Natural killer cell (primary cell): ENCODE measurements at regions not wholly inside any gene's neighbourhood (a gene's known extent, or its start where the extent isn't known, plus 50 kb on each side); places are given as distances from the start of the nearest gene placed in this dataset.

Experiments used
- ATAC-seq, 3 donors: fragments of 150-1000 bp in 2 of 3; fragments of 200-7000 bp in 1 of 3; cut with Tn5 transposase; 1 replicate in 1 of 3; 2 replicates in 2 of 3; pipeline ENCODE4 v1.10.0; 2021; ENCODE audit warnings: mild to moderate bottlenecking in 2 of 3, moderate library complexity in 2 of 3
- DNase-seq, 2 donors: peaks; one replicate each; pipeline versions ENCODE4 v3.0.0 to v3.0.0-alpha.2; 2013 to 2021; ENCODE audit warnings: mixed read lengths in 1 of 2
- H3K27ac ChIP-seq: one replicate; pipeline ENCODE4 v1.5.1; 2013; ENCODE audit warnings: mild to moderate bottlenecking, low read length
- H3K27me3 ChIP-seq: one replicate; pipeline ENCODE4 v1.6.1; 2013; ENCODE audit warnings: low read length; ENCODE audit not compliant: control insufficient read depth, insufficient read depth
- H3K36me3 ChIP-seq: one replicate; pipeline ENCODE4 v1.6.1; 2013; ENCODE audit warnings: low read length; ENCODE audit not compliant: control insufficient read depth, insufficient read depth
- H3K4me1 ChIP-seq: one replicate; pipeline ENCODE4 v1.6.1; 2013; ENCODE audit warnings: low read length; ENCODE audit not compliant: control insufficient read depth, insufficient read depth
- H3K4me3 ChIP-seq: one replicate; pipeline ENCODE4 v1.5.1; 2013; ENCODE audit warnings: low read length
- H3K9me3 ChIP-seq: one replicate; pipeline ENCODE4 v1.6.1; 2013; ENCODE audit warnings: low read length; ENCODE audit not compliant: control insufficient read depth, insufficient read depth
- H3K27ac Mint-ChIP-seq, 2 donors: one replicate each; pipeline ENCODE4 v1.8.0; 2022; ENCODE audit warnings: mild to moderate bottlenecking in 2 of 2, mixed read lengths in 2 of 2, moderate library complexity in 1 of 2
- H3K27me3 Mint-ChIP-seq, 2 donors: one replicate each; pipeline ENCODE4 v1.8.0; 2022; ENCODE audit warnings: low read depth in 2 of 2, mixed read lengths in 2 of 2
- H3K36me3 Mint-ChIP-seq: one replicate; pipeline ENCODE4 v1.8.0; 2022; ENCODE audit warnings: mixed read lengths
- H3K4me1 Mint-ChIP-seq, 2 donors: one replicate each; pipeline ENCODE4 v1.8.0; 2022; ENCODE audit warnings: mixed read lengths in 2 of 2
- H3K4me3 Mint-ChIP-seq: one replicate; pipeline ENCODE4 v1.8.0; 2022; ENCODE audit warnings: mild to moderate bottlenecking, moderate library complexity, mixed read lengths
- H3K9me3 Mint-ChIP-seq, 2 donors: one replicate each; pipeline ENCODE4 v1.8.0; 2022; ENCODE audit warnings: mixed read lengths in 2 of 2
- WGBS: methylation state at CpG from one replicate; pipeline ENCODE4 v1.1.7; 2013; ENCODE audit warnings: missing lambda C conversion rate; ENCODE audit not compliant: insufficient coverage; 5-methylcytosine and 5-hydroxymethylcytosine counted together
- intact Hi-C: fragments of 100-400 bp; cut with micrococcal nuclease; formaldehyde crosslinking; loops from one replicate; pipeline ENCODE4 v1.14.2; 2022
- TF ChIP-seq, protein P1 (sequence below): fragments of 200-600 bp; IDR thresholded peaks from one replicate; pipeline ENCODE4 v1.8.0; 2022; ENCODE audit warnings: antibody characterized with exemption

DNA sequence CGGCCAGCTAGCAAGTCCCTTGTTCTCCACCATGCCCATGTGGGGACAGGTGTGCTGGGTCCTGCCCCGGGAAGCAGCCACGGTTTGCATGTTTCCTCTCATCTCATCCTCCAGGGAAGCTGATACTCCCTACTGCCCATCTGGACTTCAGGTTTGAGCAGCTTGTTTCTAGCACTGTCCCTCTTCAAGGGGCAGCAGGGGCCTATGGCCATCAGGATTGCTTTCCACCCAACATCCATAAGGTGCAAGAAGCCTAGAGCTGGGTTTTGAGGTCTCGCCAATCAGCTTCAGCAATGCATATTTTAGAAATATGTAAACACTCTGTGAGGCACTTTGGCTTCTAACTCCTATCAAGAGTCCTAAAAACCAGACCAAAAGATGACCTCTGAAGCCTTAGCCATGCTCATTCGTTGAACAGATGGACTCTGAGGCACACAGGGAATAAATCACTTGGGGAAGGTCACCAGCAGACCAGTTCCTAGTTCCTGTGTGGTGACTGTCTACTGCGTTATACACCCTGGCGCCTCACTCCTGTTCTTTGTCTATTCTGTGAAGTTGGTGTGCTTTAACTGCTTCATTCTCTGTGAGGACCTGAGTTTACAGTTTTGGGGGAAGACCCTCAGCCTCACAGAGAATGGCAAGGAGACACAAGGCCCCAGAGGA, 192.6 kb upstream of the TWIST2 start:
- H3K27ac ChIP-seq = no peak overlapping the region
- no peaks in the 10 kb centered on the region for H3K4me1 ChIP-seq
- no peak overlapping the region for H3K4me3 Mint-ChIP-seq
- no peaks in the 10 kb centered on the region for H3K36me3 ChIP-seq
- TF ChIP-seq, protein P1, sequence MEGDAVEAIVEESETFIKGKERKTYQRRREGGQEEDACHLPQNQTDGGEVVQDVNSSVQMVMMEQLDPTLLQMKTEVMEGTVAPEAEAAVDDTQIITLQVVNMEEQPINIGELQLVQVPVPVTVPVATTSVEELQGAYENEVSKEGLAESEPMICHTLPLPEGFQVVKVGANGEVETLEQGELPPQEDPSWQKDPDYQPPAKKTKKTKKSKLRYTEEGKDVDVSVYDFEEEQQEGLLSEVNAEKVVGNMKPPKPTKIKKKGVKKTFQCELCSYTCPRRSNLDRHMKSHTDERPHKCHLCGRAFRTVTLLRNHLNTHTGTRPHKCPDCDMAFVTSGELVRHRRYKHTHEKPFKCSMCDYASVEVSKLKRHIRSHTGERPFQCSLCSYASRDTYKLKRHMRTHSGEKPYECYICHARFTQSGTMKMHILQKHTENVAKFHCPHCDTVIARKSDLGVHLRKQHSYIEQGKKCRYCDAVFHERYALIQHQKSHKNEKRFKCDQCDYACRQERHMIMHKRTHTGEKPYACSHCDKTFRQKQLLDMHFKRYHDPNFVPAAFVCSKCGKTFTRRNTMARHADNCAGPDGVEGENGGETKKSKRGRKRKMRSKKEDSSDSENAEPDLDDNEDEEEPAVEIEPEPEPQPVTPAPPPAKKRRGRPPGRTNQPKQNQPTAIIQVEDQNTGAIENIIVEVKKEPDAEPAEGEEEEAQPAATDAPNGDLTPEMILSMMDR = no peak
- 71% methylated on average over 7 of the region's 7 CpGs for WGBS
- intact Hi-C loops = no loop called here
- H3K9me3 Mint-ChIP-seq = no peaks in the 10 kb centered on the region
- no peak overlapping the region for H3K4me3 ChIP-seq
- no peaks in the 10 kb centered on the region for H3K27me3 ChIP-seq
- no peak for DNase-seq
- no peak for ATAC-seq
- H3K36me3 Mint-ChIP-seq = no peaks in the 10 kb centered on the region
- no peak overlapping the region for H3K27ac Mint-ChIP-seq
- no peaks in the 10 kb centered on the region for H3K9me3 ChIP-seq
- peaks cover 4 to 12% of the 10 kb centered on the region in 2 donors for H3K27me3 Mint-ChIP-seq
- H3K4me1 Mint-ChIP-seq = no peaks in the 10 kb centered on the region

DNA sequence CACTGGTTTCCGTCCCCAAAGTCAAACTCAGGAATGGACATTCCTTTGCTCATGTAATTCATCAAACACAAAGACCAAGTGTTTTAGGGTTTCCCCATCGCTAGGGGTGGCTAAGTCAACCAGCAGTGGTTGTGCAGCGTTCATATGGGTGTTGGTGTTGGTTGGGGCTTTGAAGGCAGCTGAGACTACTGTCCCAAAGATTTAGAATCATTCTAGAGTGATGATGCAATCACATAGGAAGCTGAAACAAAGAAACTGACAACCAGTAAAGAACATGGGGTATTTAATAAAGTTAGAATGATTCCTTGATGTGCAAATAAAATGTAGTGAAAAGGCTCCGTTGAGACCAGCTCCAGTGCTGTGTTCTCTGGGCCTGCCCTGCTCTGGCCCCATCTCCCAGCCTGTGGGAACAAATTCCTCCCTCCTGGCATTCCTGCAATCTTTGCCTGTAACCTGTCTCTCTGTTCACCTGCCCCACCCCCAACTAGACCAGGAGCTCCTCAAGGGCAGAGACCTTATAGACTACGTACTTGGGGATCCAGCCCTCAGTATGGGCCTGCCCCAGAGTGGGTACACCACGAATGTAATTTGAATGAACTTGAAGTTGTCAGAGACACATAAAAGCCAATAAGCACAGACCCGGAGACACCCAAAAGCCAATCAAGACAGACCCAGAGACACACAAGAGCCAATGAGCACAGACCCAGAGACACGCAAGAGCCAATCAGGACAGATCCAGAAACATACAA, 191.7 kb upstream of the TWIST2 start:
- Histone ChIP-seq H3K36me3 (no peaks in the 10 kb centered on the region), H3K27me3 (no peaks in the 10 kb centered on the region), H3K27ac (no peak overlapping the region), H3K9me3 (no peaks in the 10 kb centered on the region), H3K4me1 (no peaks in the 10 kb centered on the region), H3K4me3 (no peak overlapping the region)
- no peak for ATAC-seq
- Mint-ChIP-seq H3K27ac (no peak overlapping the region), H3K4me1 (no peaks in the 10 kb centered on the region), H3K9me3 (no peaks in the 10 kb centered on the region), H3K4me3 (no peak overlapping the region), H3K27me3 (peaks cover 4 to 19% of the 10 kb centered on the region in 2 donors), H3K36me3 (no peaks in the 10 kb centered on the region)
- intact Hi-C loops = no loop called here
- 76% methylated on average over 8 of the region's 8 CpGs for WGBS
- no peak for DNase-seq
- TF ChIP-seq, protein P1 = no peak

DNA sequence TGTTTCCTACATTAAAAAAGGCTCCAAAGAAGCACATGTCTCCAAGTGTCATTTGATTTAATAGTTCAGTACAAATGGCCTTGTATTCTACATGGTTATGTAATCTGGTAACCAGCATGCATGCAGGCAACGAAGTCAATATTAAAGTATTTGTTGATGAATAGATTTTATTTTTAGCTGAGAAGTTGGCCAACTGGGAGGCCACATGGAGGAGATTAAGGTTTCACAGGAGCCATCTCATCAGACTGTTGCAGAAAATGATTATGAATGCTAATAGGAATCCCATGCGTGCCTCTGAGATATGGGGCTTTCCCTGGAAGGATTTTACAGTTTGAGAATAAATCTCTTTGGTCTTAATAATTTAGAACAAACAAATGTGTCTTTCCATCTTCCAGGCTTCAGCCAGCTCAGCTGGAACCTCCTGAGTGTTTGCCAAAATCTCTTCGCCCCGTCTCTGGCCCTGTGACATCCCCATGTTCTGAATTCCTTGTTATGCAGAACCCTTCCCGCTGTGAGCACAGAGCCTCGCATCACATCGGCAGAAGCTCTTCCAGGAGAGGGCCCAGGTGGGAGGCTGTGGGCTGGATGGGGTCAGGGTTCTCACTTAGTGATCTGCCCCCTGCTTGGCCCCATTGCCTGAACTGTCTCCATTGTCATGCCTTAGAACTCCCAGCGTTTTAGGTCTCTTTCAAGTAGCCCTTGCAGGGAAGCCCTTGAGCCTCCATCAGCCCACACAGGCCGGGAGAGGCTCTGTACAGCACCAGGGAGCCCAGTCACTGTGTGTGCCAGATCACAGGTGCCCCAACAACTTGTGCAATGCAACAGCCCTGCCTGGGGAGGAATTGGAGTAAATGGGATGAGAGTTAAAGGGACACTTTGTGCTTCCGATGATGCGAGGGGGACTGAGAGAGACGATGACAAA, 190.5 kb upstream of the TWIST2 start:
- 70% methylated on average over 11 of the region's 12 CpGs for WGBS
- ATAC-seq (no peak), DNase-seq (no peak)

More for the DNA sequence above, 190.5 kb upstream of the TWIST2 start:
- Histone ChIP-seq H3K36me3 (no peaks in the 10 kb centered on the region), H3K27me3 (no peaks in the 10 kb centered on the region), H3K4me1 (no peaks in the 10 kb centered on the region), H3K4me3 (no peak overlapping the region), H3K9me3 (no peaks in the 10 kb centered on the region), H3K27ac (no peak overlapping the region)
- no peaks in the 10 kb centered on the region for H3K9me3 Mint-ChIP-seq
- no peak overlapping the region for H3K4me3 Mint-ChIP-seq
- H3K4me1 Mint-ChIP-seq = no peaks in the 10 kb centered on the region
- H3K27me3 Mint-ChIP-seq = peaks cover 7 to 24% of the 10 kb centered on the region in 2 donors
- no peaks in the 10 kb centered on the region for H3K36me3 Mint-ChIP-seq
- intact Hi-C loops = no loop called here
- TF ChIP-seq, protein P1 = no peak
- no peak overlapping the region for H3K27ac Mint-ChIP-seq
